H9 (cell line): ENCODE measurements at regions not wholly inside any gene's neighbourhood (a gene's known extent, or its start where the extent isn't known, plus 50 kb on each side); places are given as distances from the start of the nearest gene placed in this dataset.

Source experiments
- DNase-seq: peaks from one replicate; pipeline ENCODE4 v3.0.0-alpha.2; 2017
- H2AFZ ChIP-seq: one replicate; pipeline ENCODE4 v1.6.1; 2013; ENCODE audit warnings: mild to moderate bottlenecking, low read length, control low read depth, moderate library complexity
- H2AK5ac ChIP-seq: 2 replicates; pipeline ENCODE4 v1.6.1; 2013; ENCODE audit warnings: low read length, control low read depth, mixed read lengths; ENCODE audit not compliant: insufficient read length
- H2BK120ac ChIP-seq: one replicate; pipeline ENCODE4 v1.6.1; 2013; ENCODE audit warnings: low read depth, mild to moderate bottlenecking, low read length, control low read depth, inconsistent platforms; ENCODE audit not compliant: poor library complexity, severe bottlenecking
- H2BK12ac ChIP-seq: 2 replicates; pipeline ENCODE4 v1.6.1; 2013; ENCODE audit warnings: low read length, control low read depth, mixed read lengths, low read depth; ENCODE audit not compliant: insufficient read length
- H2BK15ac ChIP-seq: 2 replicates; pipeline ENCODE4 v1.6.1; 2013; ENCODE audit warnings: low read depth, low read length, control low read depth
- H2BK20ac ChIP-seq: one replicate; pipeline ENCODE4 v1.6.1; 2013; ENCODE audit warnings: low read depth, mild to moderate bottlenecking, low read length, control low read depth, inconsistent platforms; ENCODE audit not compliant: poor library complexity, severe bottlenecking
- H2BK5ac ChIP-seq: 2 replicates; pipeline ENCODE4 v1.6.1; 2013; ENCODE audit warnings: low read length, control low read depth, mixed read lengths; ENCODE audit not compliant: insufficient read length
- H3K14ac ChIP-seq: 2 replicates; pipeline ENCODE4 v1.6.1; 2013; ENCODE audit warnings: low read length, control low read depth; ENCODE audit not compliant: insufficient read depth
- H3K18ac ChIP-seq: 2 replicates; pipeline ENCODE4 v1.6.1; 2013; ENCODE audit warnings: low read depth, mild to moderate bottlenecking, mixed read lengths, low read length, control low read depth; ENCODE audit not compliant: insufficient read length
- H3K23ac ChIP-seq: 2 replicates; pipeline ENCODE4 v1.6.1; 2013; ENCODE audit warnings: low read length, control low read depth, mixed read lengths, low read depth; ENCODE audit not compliant: insufficient read length
- H3K23me2 ChIP-seq: 2 replicates; pipeline ENCODE4 v1.6.1; 2013; ENCODE audit warnings: low read depth, mild to moderate bottlenecking, mixed read lengths, low read length, control low read depth; ENCODE audit not compliant: insufficient read length, poor library complexity, severe bottlenecking
- H3K27ac ChIP-seq: 2 replicates; pipeline ENCODE4 v1.5.1; 2013; ENCODE audit warnings: low read length, control low read depth, mixed read lengths, low read depth; ENCODE audit not compliant: insufficient read length
- H3K27me3 ChIP-seq: 2 replicates; pipeline ENCODE4 v1.6.1; 2013; ENCODE audit warnings: low read length, control low read depth, inconsistent platforms; ENCODE audit not compliant: insufficient read depth
- H3K4ac ChIP-seq: 2 replicates; pipeline ENCODE4 v1.6.1; 2013; ENCODE audit warnings: low read depth, mild to moderate bottlenecking, control low read depth, inconsistent platforms, low read length, moderate library complexity
- H3K4me1 ChIP-seq: 2 replicates; pipeline ENCODE4 v1.6.1; 2013; ENCODE audit warnings: low read length, control low read depth, inconsistent platforms; ENCODE audit not compliant: insufficient read depth
- H3K4me2 ChIP-seq: 2 replicates; pipeline ENCODE4 v1.6.1; 2013; ENCODE audit warnings: low read length, control low read depth, mixed read lengths; ENCODE audit not compliant: insufficient read length, insufficient read depth
- H3K56ac ChIP-seq: 2 replicates; pipeline ENCODE4 v1.6.1; 2013; ENCODE audit warnings: low read depth, mild to moderate bottlenecking, mixed read lengths, low read length, control low read depth; ENCODE audit not compliant: insufficient read length
- H3K79me1 ChIP-seq: 2 replicates; pipeline ENCODE4 v1.6.1; 2013; ENCODE audit warnings: low read depth, mild to moderate bottlenecking, moderate library complexity, low read length, control low read depth, inconsistent platforms; ENCODE audit not compliant: insufficient read depth, poor library complexity, severe bottlenecking
- H3K79me2 ChIP-seq: 2 replicates; pipeline ENCODE4 v1.6.1; 2013; ENCODE audit warnings: low read length, control low read depth, inconsistent platforms; ENCODE audit not compliant: insufficient read depth
- H3K9ac ChIP-seq: 2 replicates; pipeline ENCODE4 v1.6.1; 2013; ENCODE audit warnings: low read length, control low read depth, mixed read lengths; ENCODE audit not compliant: insufficient read length; ENCODE audit errors: extremely low read depth
- H3K9me3 ChIP-seq: one replicate; pipeline ENCODE4 v1.6.1; 2013; ENCODE audit warnings: low read depth, low read length, inconsistent platforms; ENCODE audit not compliant: control insufficient read depth
- H3T11ph ChIP-seq: one replicate; pipeline ENCODE4 v1.6.1; 2013; ENCODE audit warnings: mild to moderate bottlenecking, low read length, control low read depth, inconsistent platforms
- H4K20me1 ChIP-seq: one replicate; pipeline ENCODE4 v1.6.1; 2013; ENCODE audit not compliant: control insufficient read depth, insufficient read length, insufficient read depth
- H4K5ac ChIP-seq: 2 replicates; pipeline ENCODE4 v1.6.1; 2013; ENCODE audit warnings: low read depth, mild to moderate bottlenecking, mixed read lengths, low read length, control low read depth; ENCODE audit not compliant: insufficient read length
- H4K8ac ChIP-seq: replicated peaks from 2 replicates; pipeline ENCODE4 v1.6.1; 2013; ENCODE audit warnings: low read length, control low read depth, mixed read lengths, low read depth; ENCODE audit not compliant: insufficient read length
- H4K91ac ChIP-seq: 2 replicates; pipeline ENCODE4 v1.6.1; 2013; ENCODE audit warnings: low read depth, mild to moderate bottlenecking, moderate library complexity, mixed read lengths, low read length, control low read depth; ENCODE audit not compliant: insufficient read length
- H3K27ac Mint-ChIP-seq, 3 experiments: 2 replicates in 2 of 3; 3 replicates in 1 of 3; pipeline ENCODE4 v1.8.0; 2020 to 2021; ENCODE audit warnings: mixed read lengths in 3 of 3, mild to moderate bottlenecking in 1 of 3, moderate library complexity in 1 of 3
- H3K27me3 Mint-ChIP-seq: 2 replicates; pipeline ENCODE4 v1.8.0; 2021; ENCODE audit warnings: low read depth, mild to moderate bottlenecking, moderate library complexity, mixed read lengths
- H3K36me3 Mint-ChIP-seq, 3 experiments: 2 replicates in 2 of 3; 3 replicates in 1 of 3; pipeline ENCODE4 v1.8.0; 2020 to 2021; ENCODE audit warnings: low read depth in 3 of 3, mixed read lengths in 3 of 3; ENCODE audit not compliant: insufficient read depth in 1 of 3
- H3K4me1 Mint-ChIP-seq, 2 experiments: 2 replicates each; pipeline ENCODE4 v1.8.0; 2020; ENCODE audit warnings: mixed read lengths in 2 of 2
- H3K4me3 Mint-ChIP-seq, 2 experiments: 2 replicates in 1 of 2; 3 replicates in 1 of 2; pipeline ENCODE4 v1.8.0; 2020 to 2021; ENCODE audit warnings: mild to moderate bottlenecking in 2 of 2, mixed read lengths in 2 of 2, moderate library complexity in 1 of 2
- H3K9me3 Mint-ChIP-seq, 2 experiments: 2 replicates in 1 of 2; 3 replicates in 1 of 2; pipeline ENCODE4 v1.8.0; 2020; ENCODE audit warnings: mild to moderate bottlenecking in 2 of 2, mixed read lengths in 2 of 2, moderate library complexity in 1 of 2
- CTCF ChIP-seq: fragments of 200-600 bp; sonication (generic); conservative IDR thresholded peaks from 3 replicates; pipeline ENCODE4 v1.8.0; 2021; ENCODE audit warnings: antibody characterized with exemption, mild to moderate bottlenecking
- WGBS: extraction: QIAGEN DNeasy Blood & Tissue Kit; methylation state at CpG from one replicate; pipeline ENCODE4 v1.1.7; 2013; ENCODE audit warnings: missing lambda C conversion rate, low lambda C conversion rate, mixed read lengths; ENCODE audit not compliant: insufficient read length; ENCODE audit errors: extremely low coverage; 5-methylcytosine and 5-hydroxymethylcytosine counted together

GRCh38 chr2:65550246-65550645 lies 117.8 kb upstream of the SPRED2 start:
- Mint-ChIP-seq H3K4me1 (peaks cover 3 to 11% of the 10 kb centered on the region in 2 experiments; a peak in 3 of 4 replicates), H3K27me3 (peaks cover 75% of the 10 kb centered on the region), H3K9me3 (peaks cover 0 to 3% of the 10 kb centered on the region in 2 experiments; a peak in 1 of 5 replicates), H3K4me3 (no peak overlapping the region), H3K27ac (peak overlapping the region in 1 of 3 experiments; percentile 28; a peak in 1 of 7 replicates), H3K36me3 (no peaks in the 10 kb centered on the region; a peak in 1 of 7 replicates)
- Histone ChIP-seq H2BK20ac (no peak overlapping the region), H3K14ac (no peak overlapping the region), H3K4ac (no peak overlapping the region), H3K56ac (no peak overlapping the region), H4K5ac (no peak overlapping the region), H2AFZ (no peak overlapping the region), H3K27me3 (no peaks in the 10 kb centered on the region; the same call in 1 of the 2 replicates), H3K79me2 (no peaks in the 10 kb centered on the region), H3K18ac (no peak overlapping the region), H4K91ac (no peak overlapping the region), H2BK12ac (no peak overlapping the region), H2BK120ac (no peak overlapping the region), H3K4me2 (no peak overlapping the region), H2BK15ac (no peak overlapping the region), H3K23me2 (no peaks in the 10 kb centered on the region), H4K20me1 (no peaks in the 10 kb centered on the region), H3K9ac (no peak overlapping the region), H2AK5ac (no peak overlapping the region), H3T11ph (no peak overlapping the region), H2BK5ac (no peak overlapping the region), H3K27ac (no peak overlapping the region), H3K9me3 (no peaks in the 10 kb centered on the region), H4K8ac (no peak overlapping the region), H3K79me1 (no peaks in the 10 kb centered on the region), H3K4me1 (no peaks in the 10 kb centered on the region), H3K23ac (no peak overlapping the region)
- DNase-seq = no peak
- TF ChIP-seq CTCF = no peak
- no CpG with 5 or more reads among the region's 7 CpGs for WGBS
